ENCODE measurements at regions not wholly inside any gene's neighbourhood (a gene's known extent, or its start where the extent isn't known, plus 50 kb on each side); places are given as distances from the start of the nearest gene placed in this dataset.

GRCh38 chr9:108709997-108710396 is 145.8 kb downstream of the ACTL7B start:
- no peak for DNase-seq

GRCh38 chr9:108709126-108709525 is 146.7 kb downstream of the ACTL7B start:
- no peak for DNase-seq

- no peak for DNase-seq
Observed at GRCh38 chr9:108708448-108708847, 147.3 kb downstream of the ACTL7B start.

- no peak for DNase-seq
Observed at GRCh38 chr9:108707120-108707519, 148.7 kb downstream of the ACTL7B start.

- no peak for DNase-seq
Observed at GRCh38 chr9:108704156-108704852, 151.5 kb downstream of the ACTL7B start.

- DNase-seq = no peak
Observed at GRCh38 chr9:108703429-108703828, 152.4 kb downstream of the ACTL7B start.

- DNase-seq = no peak
Observed at GRCh38 chr9:108702681-108703080, 153.1 kb downstream of the ACTL7B start.

- no peak for DNase-seq
Observed at GRCh38 chr9:108698801-108699200, 157.0 kb downstream of the ACTL7B start.

- no peak for DNase-seq
Observed at GRCh38 chr9:108698231-108698630, 157.6 kb downstream of the ACTL7B start.

GRCh38 chr9:108696156-108696555 is 159.6 kb downstream of the ACTL7B start:
- no peak for DNase-seq

GRCh38 chr9:108694170-108694569 is 161.6 kb downstream of the ACTL7B start:
- DNase-seq = no peak

- DNase-seq = no peak
Observed at GRCh38 chr9:108691614-108692013, 164.2 kb downstream of the ACTL7B start.

GRCh38 chr9:108688676-108689075 is 167.1 kb downstream of the ACTL7B start:
- DNase-seq = no peak

- no peak for DNase-seq
Observed at GRCh38 chr9:108688051-108688450, 167.7 kb downstream of the ACTL7B start.

GRCh38 chr9:108687006-108687987 is 168.5 kb downstream of the ACTL7B start:
- DNase-seq = no peak

- no peak for DNase-seq
Observed at GRCh38 chr9:108684288-108685025, 171.3 kb downstream of the ACTL7B start.

GRCh38 chr9:108683245-108683644 is 172.5 kb downstream of the ACTL7B start:
- no peak for DNase-seq

GRCh38 chr9:108681851-108682590 is 173.8 kb downstream of the ACTL7B start:
- no peak for DNase-seq

- DNase-seq = no peak
Observed at GRCh38 chr9:108680946-108681345, 174.8 kb downstream of the ACTL7B start.

GRCh38 chr9:108677776-108678175 is 178.0 kb downstream of the ACTL7B start:
- DNase-seq = no peak

- no peak for DNase-seq
Observed at GRCh38 chr9:108676355-108676754, 179.4 kb downstream of the ACTL7B start.

- DNase-seq = no peak
Observed at GRCh38 chr9:108675708-108676107, 180.1 kb downstream of the ACTL7B start.

Measured in NCI-H2107 (cell line).